DMS53 treated with DMSO at 0.1 percent for 48 hours (cell line): ENCODE measurements at regions not wholly inside any gene's neighbourhood (a gene's known extent, or its start where the extent isn't known, plus 50 kb on each side); places are given as distances from the start of the nearest gene placed in this dataset.
"Not testable (repeated sequence)": the region's sequence is repeated elsewhere in the genome, so short reads cannot be mapped to it uniquely, and the experiment has no call there.

ENCODE experiments used
- DNase-seq: peaks from one replicate; lab custom pipeline; 2025; ENCODE audit not compliant: unreplicated experiment; lab: John Stamatoyannopoulos, UW

DNA sequence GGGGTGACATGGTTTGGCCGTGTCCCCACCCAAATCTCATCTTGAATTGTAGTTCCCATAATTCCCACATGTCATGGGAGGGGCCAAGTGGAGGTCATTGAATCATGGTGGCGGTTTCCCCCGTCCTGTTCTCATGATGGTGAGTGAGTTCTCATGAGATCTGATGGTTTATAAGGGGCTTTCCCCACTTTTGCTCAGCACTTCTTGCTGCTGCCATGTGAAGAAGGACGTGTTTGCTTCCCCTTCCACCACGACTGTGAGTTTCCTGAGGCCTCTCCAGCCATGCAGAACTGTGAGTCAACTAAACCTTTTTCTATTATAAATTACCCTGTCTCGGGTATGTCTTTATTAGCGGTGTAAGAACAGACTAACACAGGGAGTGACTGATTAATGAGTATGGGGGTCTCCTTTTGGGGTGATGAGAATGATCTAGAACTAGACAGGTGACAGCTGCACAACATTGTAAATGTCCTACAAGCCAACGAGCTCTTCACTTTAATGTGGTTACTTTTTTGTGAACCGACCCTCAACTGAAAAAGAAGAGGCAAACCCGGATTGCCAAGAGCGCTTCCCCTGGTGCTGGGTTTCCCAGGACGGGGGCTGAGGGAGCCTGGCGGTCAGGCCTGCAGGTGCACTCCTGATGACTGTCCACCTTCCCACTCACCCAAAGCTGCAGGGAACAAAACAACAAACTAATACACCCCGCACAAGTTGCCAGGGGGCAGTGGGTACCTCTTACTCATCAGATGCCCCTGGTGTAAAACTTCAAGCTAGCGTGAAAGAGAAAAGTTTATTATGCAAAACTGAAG is 90.1 kb downstream of the NCOR2 start:
- DNase-seq, result no peak

DNA sequence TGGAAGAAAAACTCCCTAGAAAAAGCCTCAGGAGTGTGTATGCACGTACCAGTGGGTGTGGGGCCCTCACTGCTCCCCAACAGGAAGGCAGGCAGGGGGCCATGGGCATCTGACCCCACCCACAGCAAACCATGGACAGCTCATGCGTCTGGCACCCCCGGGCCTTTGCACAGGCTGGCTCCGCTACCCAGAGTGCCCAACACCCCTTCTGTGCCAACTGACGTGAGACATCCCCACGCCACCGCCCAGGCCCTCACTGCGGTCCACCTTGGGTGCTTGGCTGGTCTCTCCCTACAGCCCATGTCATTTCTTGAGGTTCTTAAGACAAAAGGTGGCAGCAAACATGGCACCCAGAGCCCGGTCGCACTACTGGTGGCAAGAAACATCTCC is 91.4 kb downstream of the NCOR2 start:
- DNase-seq, result no peak

DNA sequence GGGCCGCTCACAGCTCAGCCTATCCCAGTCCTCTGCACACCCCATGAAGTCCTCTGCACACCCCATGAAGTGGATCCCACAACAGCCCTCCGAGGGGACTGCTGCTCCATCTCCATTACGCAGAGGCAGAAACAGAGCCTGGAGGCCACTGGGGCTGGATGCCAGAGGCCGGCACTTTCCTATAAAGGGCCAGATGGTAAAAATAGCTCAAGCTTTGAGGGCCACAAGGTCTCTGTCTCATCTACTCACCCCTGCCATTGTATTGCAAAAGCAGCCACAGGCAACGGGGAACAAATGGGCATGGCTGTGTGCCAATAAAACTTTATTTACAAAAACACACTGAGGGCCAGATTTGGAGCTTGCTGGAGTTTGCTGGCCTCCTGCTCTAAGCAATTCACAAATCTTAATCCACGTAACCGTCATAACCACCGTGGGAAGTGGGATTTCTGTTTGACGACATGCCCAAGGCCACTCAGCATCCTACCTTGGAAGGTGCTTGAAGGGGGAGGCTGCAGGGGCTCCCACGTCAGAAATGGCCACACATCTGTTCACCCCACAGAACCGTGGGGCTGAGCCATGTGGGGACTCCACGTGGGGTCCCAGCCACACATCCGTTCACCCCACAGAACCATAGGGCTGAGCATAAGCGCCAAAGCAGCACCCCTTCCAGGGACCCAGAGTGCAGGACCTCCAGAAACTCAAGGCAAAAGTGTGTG is 92.0 kb downstream of the NCOR2 start:
- no peak for DNase-seq

DNA sequence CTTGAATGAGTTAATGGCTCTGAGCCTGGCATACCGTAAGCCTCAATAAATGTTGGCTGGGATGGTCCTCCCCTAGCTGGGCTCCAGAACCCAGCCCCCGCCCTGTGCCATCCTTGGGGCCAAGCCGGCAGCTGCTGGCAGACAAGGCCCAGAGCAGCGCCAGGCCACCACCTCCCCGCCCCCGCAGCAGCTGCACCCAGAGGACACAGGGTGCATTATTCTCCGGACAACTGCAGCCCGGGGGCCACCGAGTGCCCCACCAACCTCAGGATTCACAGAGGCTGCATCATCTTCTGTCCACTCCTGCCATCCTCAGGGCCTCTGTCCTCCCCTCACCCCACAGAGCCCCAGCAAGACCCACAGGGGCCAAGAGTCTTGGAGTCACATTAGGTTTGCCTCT is 92.7 kb downstream of the NCOR2 start:
- DNase-seq, result no peak

DNA sequence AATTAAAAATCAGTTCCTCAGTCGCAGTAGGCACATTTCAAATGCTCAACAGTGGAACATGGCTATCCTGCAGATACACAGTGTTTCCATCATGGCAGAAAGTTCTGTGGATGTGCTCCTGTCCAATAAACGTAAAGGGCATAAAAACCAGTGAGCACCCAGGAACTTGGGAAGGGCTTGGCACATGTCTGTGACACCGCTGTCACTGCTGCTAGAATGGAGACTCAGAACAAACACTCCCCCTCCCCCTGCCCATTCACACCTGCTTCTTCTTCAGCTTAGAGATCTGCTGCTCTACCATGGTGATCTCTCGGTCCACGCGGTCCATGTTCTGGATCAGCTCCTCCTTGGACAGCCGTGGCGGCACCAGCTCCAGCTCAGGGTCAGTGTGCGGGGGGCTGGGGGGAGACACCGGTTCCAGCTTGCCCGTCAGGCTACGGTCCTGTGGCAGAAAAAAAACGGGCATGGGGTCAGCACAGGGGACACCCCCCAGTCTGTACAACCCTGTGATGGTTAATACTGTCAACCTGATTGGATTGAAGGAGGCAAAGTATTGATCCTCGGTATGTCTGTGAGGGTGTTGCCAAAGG is 94.6 kb downstream of the NCOR2 start:
- DNase-seq, result no peak

DNA sequence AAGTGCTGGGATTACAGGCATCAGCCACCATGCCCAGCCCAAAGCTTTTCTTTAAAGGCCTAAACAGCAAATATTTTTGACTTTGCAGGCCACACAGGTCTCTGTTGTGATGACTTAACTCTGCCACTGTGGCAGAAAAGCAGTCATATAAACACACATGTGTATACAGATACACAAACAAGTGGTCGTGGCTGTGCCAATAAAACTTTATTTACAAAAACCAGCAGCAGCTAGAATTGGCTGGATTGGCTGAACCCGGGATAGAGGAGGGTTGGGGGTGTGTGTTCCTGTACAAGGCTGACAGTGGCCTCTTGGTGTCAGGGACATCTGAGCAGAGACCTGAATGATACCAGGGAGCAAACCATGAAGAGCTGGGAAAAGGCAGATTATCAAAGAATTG is 95.6 kb downstream of the NCOR2 start:
- no peak for DNase-seq

DNA sequence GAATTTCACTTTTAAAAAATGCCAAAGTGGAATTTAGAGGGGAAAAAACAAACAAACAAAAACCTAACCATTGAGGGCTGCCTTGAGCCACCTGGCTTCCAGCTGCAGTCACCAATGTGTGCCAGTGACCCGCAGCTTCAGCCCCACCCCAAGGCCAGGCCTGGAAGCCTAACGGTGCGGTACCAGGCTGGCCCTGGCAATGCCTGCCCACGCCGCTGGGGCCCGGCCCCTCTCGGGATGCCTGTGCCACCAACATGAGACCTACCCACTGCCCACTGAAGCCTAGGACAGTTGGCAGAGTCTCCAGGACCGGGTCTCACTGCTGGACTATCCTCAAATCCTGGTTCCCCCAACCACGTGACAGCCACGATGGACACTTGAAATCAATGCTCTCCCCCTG is 96.6 kb downstream of the NCOR2 start:
- no peak for DNase-seq

DNA sequence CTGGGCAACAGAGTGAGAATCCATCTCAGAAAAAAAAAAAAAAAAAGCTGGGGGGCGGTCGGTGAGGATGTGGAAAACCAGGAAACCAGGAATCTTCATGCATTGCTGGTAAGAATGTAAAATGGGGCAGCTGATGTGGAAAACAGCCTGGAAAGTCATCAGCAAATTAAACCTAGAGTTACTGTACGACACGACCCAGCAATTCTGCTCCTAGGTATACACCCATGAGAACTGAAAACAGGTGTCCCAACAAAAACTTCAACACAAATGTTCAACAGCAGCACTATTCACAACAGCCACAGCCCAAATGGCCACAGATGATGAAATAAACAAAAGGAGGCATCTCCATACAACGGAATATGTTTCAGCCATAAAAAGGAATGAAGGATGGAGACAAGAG is 97.3 kb downstream of the NCOR2 start:
- DNase-seq, result no peak

DNA sequence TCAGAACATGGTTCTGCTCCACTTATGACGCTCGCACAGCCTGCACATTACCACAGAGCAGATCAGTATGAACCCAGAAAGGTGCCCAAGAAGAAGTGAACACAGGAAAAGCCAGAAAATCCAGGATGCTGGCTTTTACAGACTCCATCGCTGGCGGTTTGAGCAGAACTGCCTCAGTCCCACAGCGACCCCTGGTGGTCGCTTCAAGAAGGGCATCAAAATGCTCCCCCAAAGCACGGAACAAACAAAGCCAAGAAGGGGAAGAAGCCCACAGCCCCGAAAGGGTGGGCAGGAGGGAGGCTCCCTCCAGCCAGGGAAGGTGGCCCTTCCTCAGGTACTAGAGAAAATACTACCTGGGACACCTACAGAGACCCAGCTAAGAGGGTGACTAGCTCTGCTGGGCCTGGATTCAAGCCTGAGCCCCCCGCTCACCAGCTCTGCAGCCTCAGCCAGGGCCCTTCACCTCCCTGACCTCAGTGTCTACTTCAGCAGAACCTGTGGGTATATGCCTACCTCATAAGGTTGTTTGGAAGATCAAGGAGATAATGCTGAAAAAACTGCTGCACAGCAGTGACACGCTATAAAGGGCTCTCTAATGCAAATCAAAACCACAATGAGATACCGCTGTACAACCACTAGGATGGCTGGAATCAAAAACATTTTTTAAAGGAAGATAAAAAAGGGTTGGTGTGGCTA is 98.1 kb downstream of the NCOR2 start:
- no peak for DNase-seq

DNA sequence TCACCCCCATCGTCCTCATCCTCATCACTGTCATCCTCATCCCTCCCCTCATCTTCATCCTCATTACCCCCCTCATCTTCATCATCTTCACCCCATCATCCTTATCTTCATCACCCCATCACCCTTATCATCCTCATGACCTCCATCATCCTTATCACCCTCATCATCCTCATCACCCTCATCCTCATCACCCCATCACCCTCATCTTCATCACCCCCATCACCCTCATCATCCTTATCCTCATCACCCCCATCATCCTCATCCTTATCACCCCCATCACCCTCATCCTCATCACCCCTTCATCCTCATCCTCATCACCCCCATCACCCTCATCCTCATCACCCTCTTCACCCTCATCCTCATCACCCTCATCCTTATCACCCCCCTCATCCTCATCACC is 99.9 kb downstream of the NCOR2 start:
- DNase-seq, result not testable (repeated sequence)

DNA sequence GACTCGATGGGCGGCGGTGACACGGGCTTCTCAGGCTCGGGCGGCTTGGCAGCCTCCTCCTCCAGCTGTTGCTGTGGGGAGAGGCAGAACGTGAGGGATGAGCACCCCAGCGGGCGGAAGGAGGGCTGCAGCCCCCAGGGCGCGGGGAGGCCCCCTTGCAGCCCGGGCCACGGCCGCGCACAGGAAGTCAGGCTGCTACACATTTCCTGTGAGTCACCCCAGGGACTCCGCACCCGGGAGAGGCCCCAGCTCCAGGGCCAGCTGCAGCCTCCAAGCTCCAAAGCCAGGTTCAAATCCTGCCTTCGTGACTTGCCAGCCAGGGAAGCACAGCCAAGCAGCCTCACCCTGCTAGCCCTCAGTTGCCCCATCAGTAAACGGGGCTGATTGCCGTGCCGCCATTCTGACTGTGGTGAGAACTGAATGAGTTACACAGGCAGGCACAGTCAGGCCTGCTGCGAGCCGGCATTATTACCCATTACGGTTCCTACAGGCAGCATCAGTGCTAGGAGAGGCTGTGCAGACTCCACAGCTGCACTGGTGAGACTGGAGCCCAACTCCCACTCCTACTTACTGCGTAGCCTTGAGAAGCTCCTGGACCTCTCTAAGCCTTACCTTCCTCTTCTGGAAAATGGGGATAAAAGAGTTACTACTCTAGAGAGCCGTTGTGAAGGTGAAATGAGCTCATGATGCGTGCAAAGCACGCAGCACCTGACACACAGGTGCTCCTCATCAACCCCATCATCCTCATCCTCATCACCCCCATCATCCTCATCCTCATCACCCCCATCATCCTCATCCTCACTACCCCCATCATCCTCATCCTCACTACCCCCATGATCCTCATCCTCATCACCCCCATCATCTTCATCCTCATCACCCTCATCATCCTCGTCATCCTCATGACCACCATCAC is 100.9 kb downstream of the NCOR2 start:
- DNase-seq, result no peak

DNA sequence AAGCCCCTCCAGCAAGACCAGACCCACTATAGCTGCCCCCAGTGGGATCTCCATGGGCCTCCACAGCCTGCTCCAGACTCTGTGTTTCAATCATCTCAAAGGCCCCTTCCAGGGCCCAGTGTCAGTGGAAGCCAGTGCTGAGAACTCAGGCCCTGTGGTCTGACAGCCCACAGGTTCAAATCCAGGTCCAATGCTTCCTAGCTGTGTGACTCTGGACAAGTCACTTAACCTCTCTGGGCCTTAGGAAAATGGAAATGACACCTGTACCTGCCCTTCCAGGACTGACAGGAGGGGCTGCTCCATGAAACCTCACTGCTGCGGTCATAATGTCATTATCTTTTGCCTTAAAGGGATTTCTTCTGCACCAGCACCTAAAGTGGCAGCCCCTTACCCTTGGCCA is 101.9 kb downstream of the NCOR2 start:
- DNase-seq, result no peak

DNA sequence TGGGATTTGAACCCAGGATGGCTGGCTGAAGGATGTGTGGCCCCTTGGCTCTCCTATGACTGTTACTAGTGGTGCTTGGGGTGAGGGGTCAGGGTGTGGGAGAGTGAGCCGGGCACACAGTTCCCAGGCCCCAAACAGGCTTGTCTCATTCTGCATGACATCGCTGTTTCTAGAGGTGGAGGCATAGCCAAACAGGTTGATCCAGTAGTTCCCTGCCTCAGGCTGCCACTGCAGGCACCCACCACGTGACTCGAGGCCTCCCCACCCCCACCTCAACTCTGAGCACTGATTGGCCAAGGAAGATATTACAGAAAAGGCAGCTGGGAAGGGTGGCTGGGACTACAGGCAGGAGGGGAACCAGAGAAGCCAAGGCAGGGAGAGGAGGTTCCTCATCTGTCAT is 102.6 kb downstream of the NCOR2 start:
- no peak for DNase-seq

DNA sequence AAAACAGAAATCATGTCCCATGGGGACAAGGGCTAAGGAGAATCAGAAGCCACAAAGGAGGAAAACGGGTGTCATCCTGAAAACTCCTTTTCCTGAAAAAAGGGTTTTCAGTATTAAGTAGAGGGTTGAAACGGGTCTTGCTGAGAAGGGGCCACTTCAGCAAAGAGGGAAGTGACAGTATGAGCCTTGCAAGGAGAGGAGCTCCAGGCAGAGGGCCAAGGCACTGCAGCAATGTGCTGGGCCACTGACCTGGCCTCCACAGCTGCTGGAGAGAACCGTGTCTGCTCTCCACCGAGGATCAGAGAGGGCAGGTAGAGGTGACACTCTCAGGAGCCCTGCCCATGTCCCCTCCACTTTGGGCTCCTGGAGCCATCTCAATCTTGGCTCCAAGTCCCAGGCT is 103.3 kb downstream of the NCOR2 start:
- DNase-seq, result no peak

DNA sequence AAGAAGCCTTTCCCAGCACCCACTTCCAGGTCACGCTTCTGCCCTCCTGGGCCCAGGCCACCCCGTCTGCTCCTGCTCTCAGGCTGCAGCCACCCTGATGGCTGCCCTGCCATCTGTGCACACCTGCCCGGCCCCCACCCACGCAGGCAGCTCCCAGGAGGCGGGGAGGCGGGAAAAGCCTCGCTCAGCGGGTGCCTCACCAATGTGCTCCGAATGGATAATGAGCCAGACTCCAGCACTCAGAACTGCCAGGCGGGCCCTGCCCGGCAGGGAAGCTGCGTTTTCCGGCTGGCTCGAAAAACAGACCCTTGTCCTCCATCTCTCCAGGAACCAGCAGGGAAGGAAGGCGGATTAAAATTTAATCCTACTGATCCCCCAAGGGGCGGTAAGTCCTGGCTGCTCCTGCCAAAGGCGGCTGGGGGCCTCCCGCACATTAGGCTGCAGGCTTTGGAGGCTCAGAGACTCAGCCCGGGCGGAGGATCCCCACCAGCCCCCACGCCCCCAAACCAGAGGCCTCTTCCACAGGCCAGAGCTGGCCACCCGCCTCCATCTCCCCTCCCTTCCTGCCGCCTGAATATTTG is 104.0 kb downstream of the NCOR2 start:
- DNase-seq, result no peak

DNA sequence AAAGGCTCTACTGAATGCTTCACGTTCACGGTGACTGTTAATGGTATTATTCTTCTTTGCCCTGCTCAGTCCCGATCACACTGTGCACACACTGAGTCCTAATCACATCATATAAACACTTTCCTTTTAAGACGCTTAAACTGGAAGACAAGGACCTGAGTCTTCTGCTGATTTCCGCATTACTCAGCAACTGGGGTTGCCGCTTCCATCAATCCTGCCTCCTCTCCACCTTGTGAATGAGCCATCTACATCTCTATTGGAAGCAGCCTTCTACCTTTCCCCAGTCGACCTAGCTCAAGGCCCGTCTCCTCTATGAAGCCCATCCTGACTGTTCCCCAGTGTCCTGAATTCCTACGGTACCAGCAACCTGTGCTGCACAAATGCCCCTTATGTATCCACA is 104.7 kb downstream of the NCOR2 start:
- DNase-seq, result no peak

DNA sequence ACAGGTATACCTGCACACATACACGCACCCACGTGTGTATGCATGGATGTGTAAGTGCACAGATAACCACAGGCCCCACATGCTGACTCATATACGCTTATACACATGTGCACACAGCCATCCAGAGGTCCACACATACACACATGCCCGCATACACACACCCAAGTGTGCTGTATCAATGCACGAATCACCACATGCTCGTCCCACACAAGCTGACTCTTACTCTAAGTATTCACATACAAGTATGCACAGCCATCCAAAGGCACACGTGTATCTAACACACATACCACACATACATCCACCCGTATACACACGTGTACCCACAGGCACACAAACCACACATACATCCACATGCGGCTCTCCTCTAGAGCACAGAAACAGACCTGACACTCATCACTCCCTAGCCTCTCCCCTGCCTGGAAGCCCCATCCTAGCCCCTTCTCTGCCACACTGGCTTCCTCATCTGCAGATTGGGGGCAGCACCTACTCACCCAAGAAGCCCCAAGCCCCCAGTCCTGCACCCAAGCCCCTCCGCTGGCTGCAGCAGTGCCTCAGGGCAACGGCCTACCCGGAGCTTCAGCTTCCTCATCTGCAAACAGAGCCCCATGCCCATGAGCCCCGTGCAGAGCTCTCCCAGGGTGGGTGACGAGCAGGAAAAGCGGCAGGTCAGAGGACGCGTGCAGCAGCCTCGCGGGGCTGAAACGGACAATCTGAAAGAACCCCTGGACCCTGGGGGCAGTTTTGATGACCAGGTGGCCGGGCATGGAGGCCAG is 105.4 kb downstream of the NCOR2 start:
- DNase-seq, result no peak

DNA sequence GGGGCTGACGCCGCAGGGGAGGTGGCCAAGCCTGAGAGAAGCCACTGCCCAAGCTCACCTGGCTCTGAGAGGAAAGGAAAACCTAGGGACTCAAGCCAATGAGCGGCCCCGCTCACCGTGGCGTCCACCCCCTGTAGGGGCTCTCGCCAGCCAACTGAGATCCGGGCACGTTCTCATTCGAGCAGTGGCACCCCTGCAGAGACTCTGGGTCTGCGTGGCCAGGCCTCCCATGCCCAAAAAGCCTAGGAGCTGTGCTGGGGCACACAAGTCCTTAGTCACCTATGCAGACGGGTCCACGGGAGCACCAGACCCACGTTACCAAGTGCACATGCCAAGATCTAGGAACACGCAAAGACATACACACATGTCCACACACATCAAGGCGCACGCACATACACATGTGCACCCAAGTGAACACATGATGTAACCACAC is 106.2 kb downstream of the NCOR2 start:
- DNase-seq, result no peak

DNA sequence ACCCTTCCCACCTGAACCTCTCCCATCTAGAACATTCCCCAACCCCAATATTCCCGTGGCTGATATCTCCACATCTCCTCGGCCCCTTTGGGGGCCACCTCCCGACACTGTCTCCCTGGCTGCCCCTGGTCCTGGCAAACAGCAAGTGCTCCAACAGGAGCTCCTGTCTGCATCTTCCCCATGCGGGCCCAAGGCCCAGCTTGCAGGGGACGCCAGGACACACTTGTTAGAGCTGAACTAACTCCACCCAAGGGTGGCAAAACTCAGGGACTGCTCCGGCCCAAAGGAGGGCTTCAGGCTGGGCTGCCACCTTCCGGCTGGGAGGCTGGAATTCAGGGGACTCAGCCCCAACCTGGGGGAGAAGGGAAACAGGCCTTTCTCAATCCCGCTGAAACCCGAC is 106.6 kb downstream of the NCOR2 start:
- DNase-seq, result no peak
